Motor neuron (in vitro differentiated cells): ENCODE measurements at regions not wholly inside any gene's neighbourhood (a gene's known extent, or its start where the extent isn't known, plus 50 kb on each side); places are given as distances from the start of the nearest gene placed in this dataset.
"Not testable (repeated sequence)": the region's sequence is repeated elsewhere in the genome, so short reads cannot be mapped to it uniquely, and the experiment has no call there.

Experiments used
- ATAC-seq, 8 experiments: fragments of 200-7000 bp; cut with Tn5 transposase; replicated peaks in 6 of 8; 2 replicates each; pipeline ENCODE4 v1.8.0; 2021; ENCODE audit warnings: mild to moderate bottlenecking in 8 of 8, moderate library complexity in 8 of 8
- H3K27ac ChIP-seq, 2 donors: fragments of 250-450 bp; sonication (Bioruptor Pico); 2 replicates each; pipeline ENCODE4 v1.9.0; 2021; ENCODE audit warnings: antibody characterized with exemption in 2 of 2, mild to moderate bottlenecking in 2 of 2, moderate library complexity in 1 of 2
- H3K4me1 ChIP-seq, 2 donors: fragments of 250-450 bp; sonication (Bioruptor Pico); replicated peaks in 1 of 2; 2 replicates each; pipeline ENCODE4 v1.6.1; 2021; ENCODE audit warnings: antibody characterized with exemption in 2 of 2, mild to moderate bottlenecking in 2 of 2, moderate library complexity in 1 of 2
- H3K4me3 ChIP-seq, 5 donors: fragments of 250-450 bp; sonication (Bioruptor Pico); 2 replicates each; pipeline ENCODE4 v1.9.0; 2021; ENCODE audit warnings: antibody characterized with exemption in 5 of 5, mild to moderate bottlenecking in 5 of 5, moderate library complexity in 4 of 5
- WGBS, 10 experiments: fragments of 450-650 bp; shearing (Covaris generic); methylation state at CpG; one replicate each; pipeline ENCODE4 v1.0.0; 2022; 5-methylcytosine and 5-hydroxymethylcytosine counted together
- in situ Hi-C, 9 experiments: fragments of 400-800 bp; cut with MboI; loops; one replicate each; pipeline ENCODE4 v1.15.0; 2021; ENCODE audit warnings: low sequenced_read_pairs in 9 of 9, low pct_unique_long_range_greater_than_20kb in 2 of 9; ENCODE audit not compliant: unreplicated experiment in 9 of 9

DNA sequence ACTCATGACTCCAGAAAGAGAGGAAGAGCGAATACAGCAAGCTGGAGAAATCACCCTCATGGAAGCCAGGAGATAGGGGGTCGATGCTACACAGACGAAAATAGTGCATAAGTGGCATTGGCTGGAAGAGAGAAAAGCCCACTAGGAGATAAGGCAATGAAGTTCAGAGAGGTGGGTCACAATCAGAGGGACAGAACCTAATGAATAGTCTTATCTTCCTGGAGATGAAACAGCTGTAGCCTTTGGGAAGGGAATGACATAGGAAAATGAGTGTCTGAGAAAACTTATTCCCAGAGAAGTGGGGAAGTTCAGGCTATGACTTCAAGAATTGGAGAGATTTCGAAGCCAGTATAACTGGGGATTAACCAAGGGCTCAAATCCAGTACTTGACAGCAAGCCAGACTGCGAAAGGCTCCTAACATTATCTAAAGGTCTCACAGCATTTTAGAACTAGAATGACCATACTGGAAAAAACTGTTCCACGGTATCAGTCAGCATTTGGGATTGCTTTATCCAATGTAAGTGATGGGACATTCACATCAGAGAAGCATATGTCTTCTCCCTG is 211.1 kb downstream of the ZNF365 start:
- no peaks in the 10 kb centered on the region for H3K4me1 ChIP-seq
- no peak overlapping the region for H3K4me3 ChIP-seq
- no peak overlapping the region for H3K27ac ChIP-seq
- no peak for ATAC-seq
- WGBS, 10 experiments: 51 to 90% (median 82%) methylated on average over 2 to 6 of the region's 6 CpGs
- in situ Hi-C loops: loop anchor here in 1 of 9 experiments (25.0 kb wide), 1 partner anchor 502 kb away; no protein-coding TSS in a partner anchor

GRCh38 chr10:62587011-62587410 is 212.8 kb downstream of the ZNF365 start:
- Histone ChIP-seq H3K27ac (no peak overlapping the region), H3K4me3 (no peak overlapping the region), H3K4me1 (no peaks in the 10 kb centered on the region)
- no peak for ATAC-seq
- in situ Hi-C loops: loop anchor here in 1 of 9 experiments (25.0 kb wide), 1 partner anchor 500 kb away; no protein-coding TSS in a partner anchor

DNA sequence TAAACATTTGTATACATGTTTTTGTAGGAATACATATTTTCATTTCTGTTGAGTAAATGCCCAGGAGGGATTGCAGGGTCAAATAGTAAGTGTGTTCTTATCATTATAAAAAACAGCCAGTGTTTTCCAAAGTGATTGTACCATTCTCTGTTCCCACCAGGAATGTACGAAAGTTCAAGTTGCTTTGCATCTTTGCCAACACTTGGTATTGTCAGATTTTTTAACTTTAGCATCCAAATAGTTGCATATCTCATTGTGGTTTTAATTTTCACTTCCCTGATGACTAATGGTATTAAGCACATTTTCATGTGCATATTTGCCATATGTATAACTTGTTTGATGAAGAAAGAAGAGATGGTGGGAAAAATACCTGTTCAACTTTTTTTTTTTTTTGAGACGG is 213.9 kb downstream of the ZNF365 start:
- in situ Hi-C loops: loop anchor here in 1 of 9 experiments (25.0 kb wide), 1 partner anchor 499 kb away; no protein-coding TSS in a partner anchor
- Histone ChIP-seq H3K27ac (no peak overlapping the region), H3K4me3 (no peak overlapping the region), H3K4me1 (no peaks in the 10 kb centered on the region)
- no peak for ATAC-seq
- WGBS, 10 experiments: 60 to 100% (median 100%) methylated on average over 1 of the region's 2 CpGs; no CpG with 5 or more reads in 1 of the 10 experiments

DNA sequence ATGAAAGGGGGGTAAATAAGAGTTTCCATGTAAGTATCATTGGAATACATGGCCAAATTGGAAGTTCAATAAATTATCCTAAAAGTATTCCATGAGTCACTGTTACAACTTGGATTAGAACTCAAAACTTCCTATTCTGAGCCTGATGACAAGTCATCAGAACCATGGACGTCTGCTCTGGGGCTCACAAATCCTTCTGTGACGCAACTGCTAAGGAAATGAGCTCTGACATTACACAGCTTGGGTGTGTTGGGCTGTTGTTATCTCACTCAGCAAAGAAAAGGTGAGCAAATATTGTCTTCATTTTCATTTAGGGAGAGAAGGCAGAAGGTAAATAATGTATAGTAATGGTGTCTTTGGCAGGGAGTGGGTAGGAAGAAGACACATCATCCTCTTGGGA is 214.8 kb upstream of the ADO start:
- H3K27ac ChIP-seq: no peak overlapping the region
- 0 to 100% (median 71%) methylated on average over 1 to 2 of the region's 2 CpGs; no CpG with 5 or more reads in 1 of the 10 experiments for WGBS, 10 experiments
- H3K4me3 ChIP-seq: no peak overlapping the region
- in situ Hi-C loops: loop anchor here in 1 of 9 experiments (25.0 kb wide), 1 partner anchor 498 kb away; no protein-coding TSS in a partner anchor
- no peak for ATAC-seq
- H3K4me1 ChIP-seq: no peaks in the 10 kb centered on the region

- ATAC-seq: peak in 1 of 8 experiments; percentile 25
- WGBS, 10 experiments: 64 to 94% (median 80%) methylated on average over 1 to 3 of the region's 3 CpGs; no CpG with 5 or more reads in 1 of the 10 experiments
- in situ Hi-C loops: loop anchor here in 1 of 9 experiments (25.0 kb wide), 1 partner anchor 497 kb away; no protein-coding TSS in a partner anchor
Observed at GRCh38 chr10:62590306-62590705, 214.2 kb upstream of the ADO start.

DNA sequence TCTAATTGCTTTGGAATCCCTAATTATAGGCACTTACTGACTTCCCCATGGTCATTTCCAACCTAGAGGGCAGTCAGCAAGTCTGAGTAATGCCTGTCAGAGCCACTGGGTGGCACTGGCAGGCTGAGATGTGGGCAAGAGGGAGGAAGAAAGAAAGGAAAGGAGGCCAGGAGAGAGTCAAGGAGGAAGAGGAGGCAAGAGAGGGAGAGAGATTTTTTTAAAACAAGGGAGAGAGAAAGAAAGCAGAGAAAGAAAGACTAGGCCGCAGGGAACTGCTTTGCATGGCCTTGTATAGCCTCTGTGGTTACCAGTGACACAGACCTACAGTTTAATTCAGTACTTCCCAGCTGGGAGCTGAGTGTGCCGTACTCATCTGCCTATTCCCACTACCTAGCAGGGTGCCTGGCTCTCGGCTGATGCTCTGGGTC is 210.4 kb upstream of the ADO start:
- no peaks in the 10 kb centered on the region for H3K4me1 ChIP-seq
- in situ Hi-C loops: loop anchor here in 1 of 9 experiments (25.0 kb wide), 1 partner anchor 493 kb away; no protein-coding TSS in a partner anchor
- H3K4me3 ChIP-seq: no peak overlapping the region
- WGBS, 10 experiments: 10 to 100% (median 45%) methylated on average over 1 to 3 of the region's 3 CpGs; no CpG with 5 or more reads in 2 of the 10 experiments
- no peak overlapping the region for H3K27ac ChIP-seq
- ATAC-seq: peak; percentile 38 to 94 (median 80)

More at GRCh38 chr10:62590306-62590705, 214.2 kb upstream of the ADO start:
- no peak overlapping the region for H3K4me3 ChIP-seq
- no peak overlapping the region for H3K27ac ChIP-seq
- H3K4me1 ChIP-seq: no peaks in the 10 kb centered on the region

DNA sequence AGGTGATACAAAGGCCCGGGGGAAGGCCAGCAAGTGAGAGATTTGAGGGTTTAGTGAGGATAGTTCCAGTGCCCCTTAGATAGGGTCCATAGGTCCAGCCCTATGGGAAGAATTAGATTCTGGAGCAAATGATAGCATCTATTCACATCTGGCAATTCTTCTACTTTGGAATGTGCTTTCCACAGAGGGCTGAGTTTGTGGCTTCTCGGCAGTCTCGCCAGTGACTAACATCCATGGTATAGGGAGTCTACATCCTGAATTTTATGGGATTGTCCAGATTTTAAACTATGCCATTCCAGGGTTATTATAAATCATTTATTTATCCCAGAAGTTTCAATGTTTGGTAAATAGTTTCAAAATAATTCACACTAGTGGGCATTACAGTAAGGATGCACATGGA is 207.3 kb upstream of the ADO start:
- 26 to 100% (median 75%) methylated on average over 1 to 3 of the region's 3 CpGs; no CpG with 5 or more reads in 6 of the 10 experiments for WGBS, 10 experiments
- Histone ChIP-seq H3K4me1 (no peaks in the 10 kb centered on the region), H3K27ac (no peak overlapping the region), H3K4me3 (no peak overlapping the region)
- no peak for ATAC-seq
- in situ Hi-C loops: loop anchor here in 1 of 9 experiments (25.0 kb wide), 1 partner anchor 490 kb away; no protein-coding TSS in a partner anchor

- no peak overlapping the region for H3K27ac ChIP-seq
- H3K4me3 ChIP-seq: no peak overlapping the region
- in situ Hi-C loops: loop anchor here in 1 of 9 experiments (25.0 kb wide), 1 partner anchor 488 kb away; no protein-coding TSS in a partner anchor
- ATAC-seq: no peak
- WGBS, 10 experiments: 8 to 77% (median 49%) methylated on average over 2 of the region's 2 CpGs
- no peaks in the 10 kb centered on the region for H3K4me1 ChIP-seq
Observed at GRCh38 chr10:62599161-62599560, 205.4 kb upstream of the ADO start.

GRCh38 chr10:62606551-62606950 is 198.0 kb upstream of the ADO start:
- H3K4me3 ChIP-seq, H3K4me1 ChIP-seq, H3K27ac ChIP-seq, ATAC-seq: not testable (repeated sequence)
- WGBS, 10 experiments: no CpG with 5 or more reads among the region's 4 CpGs
- in situ Hi-C loops: loop anchor here in 4 of 9 experiments (25.0 kb wide), 2 partner anchors 206 to 481 kb away; partner anchors contain the start of genes ADO (in 3 of the 4) and EGR2 (in 3 of the 4)

DNA sequence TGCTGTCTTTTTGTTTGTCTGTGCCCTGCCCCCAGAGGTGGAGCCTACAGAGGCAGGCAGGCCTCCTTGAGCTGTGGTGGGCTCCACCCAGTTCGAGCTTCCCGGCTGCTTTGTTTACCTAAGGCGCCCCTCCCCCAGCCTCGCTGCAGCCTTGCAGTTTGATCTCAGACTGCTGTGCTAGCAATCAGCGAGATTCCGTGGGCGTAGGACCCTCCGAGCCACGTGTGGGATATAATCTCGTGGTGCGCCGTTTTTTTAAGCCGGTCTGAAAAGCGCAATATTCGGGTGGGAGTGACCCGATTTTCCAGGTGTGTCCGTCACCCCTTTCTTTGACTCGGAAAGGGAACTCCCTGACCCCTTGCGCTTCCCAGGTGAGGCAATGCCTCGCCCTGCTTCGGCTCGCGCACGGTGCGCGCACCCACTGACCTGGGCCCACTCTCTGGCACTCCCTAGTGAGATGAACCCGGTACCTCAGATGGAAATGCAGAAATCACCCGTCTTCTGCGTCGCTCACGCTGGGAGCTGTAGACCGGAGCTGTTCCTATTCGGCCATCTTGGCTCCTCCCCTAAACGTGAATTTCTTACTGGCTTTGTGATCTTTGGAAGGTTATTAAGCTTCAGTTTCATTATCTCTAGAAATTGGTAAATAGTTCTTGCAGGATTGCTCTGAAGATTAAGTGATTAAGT is 196.2 kb upstream of the ADO start:
- peak in 5 of 8 experiments; percentile 73 to 97 (median 82) for ATAC-seq
- WGBS, 10 experiments: 0 to 93% (median 27%) methylated on average over 1 to 9 of the region's 34 CpGs; no CpG with 5 or more reads in 4 of the 10 experiments
- H3K4me1 ChIP-seq, H3K27ac ChIP-seq: not testable (repeated sequence)
- peak overlapping the region; percentile 20 to 34 (median 25) for H3K4me3 ChIP-seq
- in situ Hi-C loops: loop anchor here in 4 of 9 experiments (25.0 kb wide), 2 partner anchors 204 to 479 kb away; partner anchors contain the start of genes ADO (in 3 of the 4) and EGR2 (in 3 of the 4)

DNA sequence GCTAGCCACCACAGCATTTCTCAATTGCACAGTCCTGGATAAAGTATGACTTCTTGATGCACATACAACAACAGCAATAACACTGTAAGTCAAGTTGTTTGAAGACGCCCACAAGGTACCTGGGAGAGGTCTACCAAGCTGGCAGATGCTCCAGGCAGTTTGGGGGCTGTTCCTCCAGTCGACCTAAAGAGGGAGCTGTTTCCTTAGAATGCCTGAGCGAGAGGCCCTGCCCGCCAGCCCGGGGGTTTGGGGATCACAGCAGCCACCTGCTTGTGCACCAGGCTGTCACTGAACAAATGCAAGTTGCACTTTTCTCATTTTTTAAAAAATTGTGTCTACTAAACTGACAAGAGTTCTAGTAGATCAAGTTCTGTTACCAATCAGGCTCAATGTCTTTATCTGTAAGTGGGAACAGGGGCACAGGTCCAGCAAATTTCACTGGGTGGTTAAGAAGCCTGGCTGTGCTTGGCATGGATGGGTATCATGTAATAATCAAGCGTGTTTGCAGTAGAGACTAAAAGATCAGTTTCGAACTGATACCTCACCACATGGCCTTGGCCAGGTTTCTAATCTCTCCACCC is 193.8 kb upstream of the ADO start:
- in situ Hi-C loops: loop anchor here in 4 of 9 experiments (25.0 kb wide), 2 partner anchors 202 to 477 kb away; partner anchors contain the start of genes ADO (in 3 of the 4) and EGR2 (in 3 of the 4)
- peak; percentile 56 to 95 (median 74) for ATAC-seq
- WGBS, 10 experiments: 0 to 63% (median 8%) methylated on average over 1 to 6 of the region's 7 CpGs; no CpG with 5 or more reads in 2 of the 10 experiments
- Histone ChIP-seq H3K4me3 (no peak overlapping the region), H3K4me1 (peaks cover 0 to 2% of the 10 kb centered on the region in 2 donors), H3K27ac (no peak overlapping the region)

GRCh38 chr10:62613424-62613823 is 191.1 kb upstream of the ADO start:
- ATAC-seq: peak in 3 of 8 experiments; percentile 33 to 48 (median 34)
- WGBS, 10 experiments: 0 to 86% (median 54%) methylated on average over 1 to 6 of the region's 6 CpGs; no CpG with 5 or more reads in 2 of the 10 experiments
- Histone ChIP-seq H3K4me1 (peaks cover 0 to 2% of the 10 kb centered on the region in 2 donors), H3K27ac (no peak overlapping the region), H3K4me3 (no peak overlapping the region)
- in situ Hi-C loops: loop anchor here in 4 of 9 experiments (25.0 kb wide), 2 partner anchors 199 to 474 kb away; partner anchors contain the start of genes ADO (in 3 of the 4) and EGR2 (in 3 of the 4)
